GM19463 (cell line): ENCODE measurements at regions not wholly inside any gene's neighbourhood (a gene's known extent, or its start where the extent isn't known, plus 50 kb on each side); places are given as distances from the start of the nearest gene placed in this dataset.

Experiments
- ATAC-seq: cut with Tn5 transposase; IDR thresholded peaks from one replicate; pipeline ENCODE4 v1.9.1; 2021; ENCODE audit warnings: mild to moderate bottlenecking, moderate library complexity; ENCODE audit not compliant: unreplicated experiment

- peak; percentile 63 for ATAC-seq
These were observed 125.1 kb upstream of the IPO9 start for GRCh38 chr1:201703621-201704438.

GRCh38 chr1:201704439-201704792, 124.5 kb upstream of the IPO9 start:
- no peak for ATAC-seq

GRCh38 chr1:201705389-201705788, 123.6 kb upstream of the IPO9 start:
- ATAC-seq, result no peak

- ATAC-seq, result no peak
These were observed 122.8 kb upstream of the IPO9 start for GRCh38 chr1:201706109-201706508.

GRCh38 chr1:201707027-201707426, 121.9 kb upstream of the IPO9 start:
- no peak for ATAC-seq

GRCh38 chr1:201707656-201708055, 121.3 kb upstream of the IPO9 start:
- ATAC-seq, result no peak

GRCh38 chr1:201708085-201708512, 120.9 kb upstream of the IPO9 start:
- no peak for ATAC-seq

- ATAC-seq, result no peak
These were observed 120.3 kb upstream of the IPO9 start for GRCh38 chr1:201708691-201709090.

GRCh38 chr1:201709564-201710295, 119.2 kb upstream of the IPO9 start:
- peak; percentile 78 for ATAC-seq

GRCh38 chr1:201710632-201711597, 118.0 kb upstream of the IPO9 start:
- no peak for ATAC-seq

GRCh38 chr1:201711811-201712210, 117.1 kb upstream of the IPO9 start:
- ATAC-seq, result no peak

- no peak for ATAC-seq
These were observed 116.4 kb upstream of the IPO9 start for GRCh38 chr1:201712387-201713085.

- ATAC-seq, result no peak
These were observed 115.7 kb upstream of the IPO9 start for GRCh38 chr1:201713086-201713810.

GRCh38 chr1:201714542-201715329, 114.2 kb upstream of the IPO9 start:
- ATAC-seq, result no peak

GRCh38 chr1:201715351-201715750, 113.6 kb upstream of the IPO9 start:
- ATAC-seq, result no peak

GRCh38 chr1:201715801-201716741, 112.9 kb upstream of the IPO9 start:
- peak; percentile 52 for ATAC-seq

GRCh38 chr1:201716742-201717135, 112.2 kb upstream of the IPO9 start:
- ATAC-seq, result no peak

GRCh38 chr1:201717286-201717685, 111.7 kb upstream of the IPO9 start:
- no peak for ATAC-seq
